Aorta (tissue), 5 donors: ENCODE measurements at regions not wholly inside any gene's neighbourhood (a gene's known extent, or its start where the extent isn't known, plus 50 kb on each side); places are given as distances from the start of the nearest gene placed in this dataset.

ENCODE experiments used
- ATAC-seq: fragments of 200-7000 bp; cut with Tn5 transposase; one replicate; pipeline ENCODE4 v1.9.1; 2022; ENCODE audit warnings: moderate library complexity; ENCODE audit not compliant: low FRiP score
- DNase-seq, 2 donors: peaks; one replicate each; pipeline ENCODE4 v3.0.0-alpha.2; 2020
- H3K27ac ChIP-seq, 2 donors: one replicate each; pipeline ENCODE4 v1.5.1; 2013; ENCODE audit warnings: low read length in 2 of 2, mild to moderate bottlenecking in 2 of 2, moderate library complexity in 2 of 2, control low read depth in 1 of 2, inconsistent platforms in 1 of 2, low read depth in 1 of 2
- H3K27me3 ChIP-seq, 2 donors: one replicate each; pipeline ENCODE4 v1.6.1; 2013; ENCODE audit warnings: control low read depth in 1 of 2, low read length in 1 of 2, mild to moderate bottlenecking in 1 of 2, moderate library complexity in 1 of 2; ENCODE audit not compliant: insufficient read depth in 2 of 2, control insufficient read depth in 1 of 2
- H3K36me3 ChIP-seq, 2 donors: one replicate each; pipeline ENCODE4 v1.6.1; 2013; ENCODE audit warnings: control low read depth in 1 of 2, low read length in 1 of 2, mild to moderate bottlenecking in 1 of 2; ENCODE audit not compliant: insufficient read depth in 2 of 2, control insufficient read depth in 1 of 2
- H3K4me1 ChIP-seq, 2 donors: one replicate each; pipeline ENCODE4 v1.6.1; 2013; ENCODE audit warnings: low read length in 2 of 2, control low read depth in 1 of 2, mild to moderate bottlenecking in 1 of 2, moderate library complexity in 1 of 2; ENCODE audit not compliant: insufficient read depth in 2 of 2, control insufficient read depth in 1 of 2
- H3K4me3 ChIP-seq, 2 donors: one replicate each; pipeline ENCODE4 v1.5.1; 2013; ENCODE audit warnings: low read length in 2 of 2, control low read depth in 1 of 2, mild to moderate bottlenecking in 1 of 2
- H3K9me3 ChIP-seq: one replicate; pipeline ENCODE4 v1.6.1; 2013; ENCODE audit warnings: mild to moderate bottlenecking, low read length; ENCODE audit not compliant: control insufficient read depth
- WGBS, 2 donors: extraction: QIAGEN DNeasy Blood & Tissue Kit; methylation state at CpG; one replicate each; pipeline ENCODE4 v1.1.7; 2013; 5-methylcytosine and 5-hydroxymethylcytosine counted together
- intact Hi-C, 2 donors: fragments of 100-400 bp; cut with DNase I; formaldehyde crosslinking; loops; one replicate each; pipeline versions ENCODE4 v1.14.2 to v1.15.0; 2022
- donor health status: healthy with polysubstance abuse.
- donor health status: Bipolar disorder and iron deficiency.
- donor health status: DM: no; HTN: no; CAD: no.
- donor health status: DM: no; HTN: no; CAD: no.
- donor health status: DM: yes; HTN: yes; CAD: no.

DNA sequence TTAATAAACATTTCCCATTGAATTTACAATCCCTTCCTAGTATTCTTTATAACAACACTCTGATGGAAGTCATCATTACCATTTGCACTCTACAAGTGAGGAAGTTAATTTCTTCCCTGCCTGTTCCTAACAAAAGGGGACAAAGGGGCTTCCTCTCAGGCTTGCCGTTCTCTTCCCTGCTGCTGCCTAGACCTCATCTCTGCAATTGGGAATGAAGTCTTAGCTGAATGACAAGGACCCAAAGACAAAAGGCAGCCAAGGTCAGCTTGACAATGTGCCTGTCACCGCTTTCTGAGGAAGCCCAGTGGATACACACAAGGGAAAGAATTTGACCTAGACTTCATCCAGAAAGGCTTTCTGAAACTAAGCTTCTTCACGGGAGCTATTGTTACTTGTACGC, 416.4 kb downstream of the CMPK2 start:
- no peak overlapping the region for H3K27ac ChIP-seq
- DNase-seq (no peak), ATAC-seq (no peak)
- H3K36me3 ChIP-seq, result no peaks in the 10 kb centered on the region
- intact Hi-C loops, result no loop called here
- WGBS, 2 donors, result 73 to 74% methylated on average over 4 of the region's 4 CpGs
- H3K9me3 ChIP-seq, result no peaks in the 10 kb centered on the region
- H3K4me3 ChIP-seq, result no peak overlapping the region
- H3K4me1 ChIP-seq, result no peaks in the 10 kb centered on the region
- H3K27me3 ChIP-seq, result peaks cover 0 to 2% of the 10 kb centered on the region in 2 donors

DNA sequence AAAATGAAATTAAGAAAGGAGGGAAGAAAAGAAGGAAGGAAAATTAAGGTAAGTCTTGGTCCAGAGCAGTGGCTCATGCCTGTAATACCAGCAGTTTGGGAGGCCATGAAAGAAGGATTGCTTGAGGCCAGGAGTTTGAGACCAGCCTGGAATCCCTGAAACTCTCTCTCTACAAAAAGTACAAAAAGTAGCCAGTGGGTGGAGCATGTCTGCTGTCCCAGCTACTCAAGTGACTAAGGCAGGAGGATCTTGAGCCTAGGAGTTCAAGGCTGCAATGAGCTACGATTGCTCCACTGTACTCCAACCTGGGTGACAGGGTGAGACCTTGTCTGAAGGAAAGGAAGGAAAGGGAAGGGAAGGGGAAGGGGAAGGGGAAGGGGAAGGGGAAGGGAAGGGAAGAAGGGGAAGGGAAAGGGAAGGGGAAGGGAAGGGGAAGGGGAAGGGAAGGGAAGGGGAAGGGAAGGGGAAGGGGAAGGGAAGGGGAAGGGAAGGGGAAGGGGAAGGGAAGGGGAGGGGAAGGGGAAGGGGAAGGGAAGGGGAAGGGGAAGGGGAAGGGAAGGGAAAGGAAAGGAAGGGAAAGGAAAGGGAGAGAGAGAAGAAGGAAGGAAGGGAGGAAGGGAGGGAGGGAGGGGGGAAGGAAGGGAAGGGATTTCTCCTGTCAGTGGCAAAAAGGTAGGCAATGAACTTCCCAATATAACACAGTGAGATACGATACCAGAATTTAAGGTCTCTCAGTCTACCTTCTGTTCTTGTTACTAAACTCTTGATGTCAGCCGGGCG, 412.8 kb downstream of the CMPK2 start:
- no peak for DNase-seq
- no peaks in the 10 kb centered on the region for H3K9me3 ChIP-seq
- peaks cover 0 to 2% of the 10 kb centered on the region in 2 donors for H3K27me3 ChIP-seq
- whole genome bisulfite sequencing, 2 donors, result 89 to 98% methylated on average over 4 of the region's 4 CpGs
- H3K27ac ChIP-seq, result no peak overlapping the region
- intact Hi-C loops, result no loop called here
- no peaks in the 10 kb centered on the region for H3K4me1 ChIP-seq
- H3K36me3 ChIP-seq, result no peaks in the 10 kb centered on the region
- H3K4me3 ChIP-seq, result no peak overlapping the region
- ATAC-seq, result no peak

DNA sequence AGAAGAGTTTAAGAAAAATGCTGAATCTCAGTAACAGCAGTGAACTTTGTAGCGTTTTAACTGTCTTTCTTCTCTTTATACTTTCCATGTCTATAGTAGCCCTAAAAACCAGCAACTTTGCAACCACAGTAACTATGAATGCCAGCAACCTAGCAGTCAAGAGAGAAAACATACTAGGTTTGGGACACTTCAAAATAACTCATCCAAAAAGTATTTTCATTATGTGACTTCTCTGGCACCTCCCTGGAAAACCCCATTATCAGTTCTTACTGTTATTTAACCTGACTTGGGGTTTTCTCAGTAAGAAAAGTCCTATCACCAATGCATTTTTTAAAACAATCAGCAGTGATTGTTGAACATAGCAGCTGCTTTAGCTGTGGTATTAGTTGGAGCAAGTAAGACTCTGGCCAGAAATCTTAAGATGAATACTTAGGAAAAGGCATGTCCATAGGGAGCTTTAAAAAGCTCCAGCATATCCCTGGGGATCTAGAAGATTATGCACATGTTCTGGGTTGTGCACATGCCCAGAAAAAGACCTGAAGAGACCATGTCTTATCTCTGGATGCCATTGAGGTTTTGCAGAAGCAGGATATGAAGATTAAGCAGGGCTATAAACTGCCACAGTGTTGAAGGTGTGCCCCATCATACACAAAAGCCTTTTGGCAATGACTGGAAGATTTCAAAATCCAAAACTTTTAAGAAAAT, 411.3 kb downstream of the CMPK2 start:
- no peaks in the 10 kb centered on the region for H3K9me3 ChIP-seq
- no peaks in the 10 kb centered on the region for H3K36me3 ChIP-seq
- no peaks in the 10 kb centered on the region for H3K27me3 ChIP-seq
- no peak for ATAC-seq
- no peak overlapping the region for H3K27ac ChIP-seq
- no peak for DNase-seq
- intact Hi-C loops, result no loop called here
- H3K4me3 ChIP-seq, result no peak overlapping the region
- WGBS, 2 donors, result 57 to 81% methylated on average over 1 of the region's 1 CpG
- no peaks in the 10 kb centered on the region for H3K4me1 ChIP-seq

DNA sequence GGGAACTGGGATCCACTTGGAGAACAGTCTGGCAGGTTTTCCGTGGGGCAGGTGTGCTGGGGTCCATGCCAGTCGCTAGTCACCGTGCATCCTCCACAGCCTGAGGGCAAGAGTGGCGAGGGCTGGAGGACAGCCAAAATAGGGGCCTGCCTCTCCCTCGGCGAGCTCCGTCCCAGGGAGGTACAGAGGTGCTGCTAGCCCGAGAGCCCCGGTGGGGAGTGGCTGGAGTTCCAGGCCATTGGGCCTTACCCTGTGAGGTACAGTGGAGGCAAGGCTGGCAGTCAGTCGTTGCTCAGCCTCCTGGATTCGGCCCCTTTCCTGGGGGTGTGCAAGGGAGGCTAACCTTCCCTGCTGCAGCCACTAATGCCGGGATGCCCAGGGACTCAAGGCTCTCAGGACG, 406.6 kb downstream of the CMPK2 start:
- intact Hi-C loops, result no loop called here
- Histone ChIP-seq H3K36me3 (no peaks in the 10 kb centered on the region), H3K27me3 (no peaks in the 10 kb centered on the region), H3K27ac (no peak overlapping the region), H3K4me3 (no peak overlapping the region), H3K9me3 (no peaks in the 10 kb centered on the region), H3K4me1 (no peaks in the 10 kb centered on the region)
- ATAC-seq (peak; percentile 49), DNase-seq (no peak)
- 91 to 92% methylated on average over 13 of the region's 13 CpGs for WGBS, 2 donors

DNA sequence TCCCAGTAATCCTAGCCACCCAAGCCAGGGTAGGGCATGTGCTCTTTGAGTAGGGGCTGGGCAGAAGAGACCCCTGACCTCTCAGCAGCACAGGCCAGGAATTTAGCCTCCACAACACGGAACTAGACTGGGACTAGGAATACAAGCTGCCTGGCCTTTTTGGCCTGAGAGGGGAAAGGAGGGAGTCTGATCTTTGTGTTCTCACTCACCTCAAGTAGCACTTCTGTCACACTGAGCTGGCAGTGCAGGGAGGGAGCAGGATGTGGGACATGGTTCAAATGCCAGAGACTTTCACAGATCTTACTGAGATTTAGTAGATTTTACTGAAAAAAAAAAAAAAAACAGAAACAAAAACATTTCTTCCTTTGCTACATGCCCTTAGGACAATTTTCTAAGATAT, 395.2 kb downstream of the CMPK2 start:
- H3K9me3 ChIP-seq, result peaks cover 2% of the 10 kb centered on the region
- H3K27ac ChIP-seq, result no peak overlapping the region
- DNase-seq, result no peak
- intact Hi-C loops, result no loop called here
- H3K36me3 ChIP-seq, result no peaks in the 10 kb centered on the region
- no peaks in the 10 kb centered on the region for H3K27me3 ChIP-seq
- no peak overlapping the region for H3K4me3 ChIP-seq
- 17 to 18% methylated on average over 1 of the region's 1 CpG for WGBS, 2 donors
- no peaks in the 10 kb centered on the region for H3K4me1 ChIP-seq
- no peak for ATAC-seq

DNA sequence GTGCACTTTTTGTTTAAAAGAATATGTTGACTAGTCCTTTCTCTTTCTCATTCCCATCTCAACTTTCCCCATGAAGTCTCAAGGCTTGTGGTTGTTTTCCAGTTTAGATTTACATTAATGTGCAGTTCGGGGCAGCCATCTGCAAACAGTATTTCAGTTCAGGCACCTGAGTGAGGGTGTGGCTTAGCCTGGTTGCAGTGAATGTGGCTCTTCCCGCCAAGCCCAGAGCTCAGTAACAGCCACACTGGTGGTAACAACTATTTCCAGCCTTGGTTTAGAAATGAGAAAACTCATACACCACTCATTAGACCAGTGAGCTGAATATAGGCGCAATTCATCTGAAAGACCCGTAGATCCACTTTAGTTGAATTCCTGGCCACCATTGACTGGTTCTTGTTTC, 394.3 kb downstream of the CMPK2 start:
- 87 to 88% methylated on average over 4 of the region's 4 CpGs for WGBS, 2 donors
- Histone ChIP-seq H3K4me1 (no peaks in the 10 kb centered on the region), H3K36me3 (no peaks in the 10 kb centered on the region), H3K9me3 (peaks cover 2% of the 10 kb centered on the region), H3K27ac (no peak overlapping the region), H3K27me3 (no peaks in the 10 kb centered on the region), H3K4me3 (no peak overlapping the region)
- intact Hi-C loops, result no loop called here
- ATAC-seq (no peak), DNase-seq (no peak)

DNA sequence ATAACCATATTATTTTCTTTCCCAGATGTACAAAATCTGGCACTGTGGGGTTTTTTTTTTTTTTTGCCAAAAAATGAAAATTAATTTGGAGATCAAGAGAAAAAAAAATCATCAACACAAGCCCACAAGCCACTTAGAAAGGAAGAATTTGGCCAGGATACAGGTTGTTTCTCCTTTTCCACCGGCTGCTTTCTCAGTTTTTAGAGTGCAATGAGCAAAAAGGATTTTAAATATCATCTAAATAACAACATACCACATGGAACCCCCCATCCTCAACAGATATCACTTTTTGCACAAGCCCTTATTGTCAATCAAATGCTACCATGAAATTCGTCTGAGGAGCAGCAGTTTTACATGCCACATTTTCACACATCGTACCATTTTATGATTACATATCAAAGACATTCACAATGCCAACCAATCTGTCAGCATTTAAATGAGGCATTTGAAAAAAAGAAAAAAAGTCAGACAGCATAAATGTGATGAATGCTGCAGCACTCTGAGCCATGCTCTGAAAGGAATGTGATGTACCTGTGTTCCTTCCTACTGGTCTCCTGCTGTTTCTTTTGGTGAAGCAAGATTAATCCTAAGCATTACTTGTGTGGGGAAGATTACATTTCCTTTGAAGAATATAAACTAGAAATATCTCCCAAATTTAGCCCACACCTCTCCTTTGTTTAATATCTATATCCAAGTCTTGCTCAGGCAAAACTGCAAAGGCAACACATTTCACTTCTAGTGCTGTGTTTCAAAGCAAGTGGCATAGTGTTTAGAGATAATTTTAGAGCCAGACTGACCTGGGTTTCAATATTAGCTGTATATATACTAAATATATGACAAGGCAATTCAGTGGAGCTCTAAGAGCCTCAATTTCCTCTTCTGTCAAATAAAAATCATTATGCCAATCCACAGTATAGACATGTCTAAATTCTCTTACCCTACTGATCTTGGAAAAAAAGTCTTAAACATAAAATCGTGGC, 391.3 kb downstream of the CMPK2 start:
- no peaks in the 10 kb centered on the region for H3K4me1 ChIP-seq
- intact Hi-C loops, result no loop called here
- no peak overlapping the region for H3K4me3 ChIP-seq
- no peaks in the 10 kb centered on the region for H3K27me3 ChIP-seq
- no peak for ATAC-seq
- 45 to 47% methylated on average over 4 of the region's 4 CpGs for WGBS, 2 donors
- no peaks in the 10 kb centered on the region for H3K36me3 ChIP-seq
- DNase-seq, result no peak
- H3K9me3 ChIP-seq, result peaks cover 2% of the 10 kb centered on the region
- H3K27ac ChIP-seq, result no peak overlapping the region

DNA sequence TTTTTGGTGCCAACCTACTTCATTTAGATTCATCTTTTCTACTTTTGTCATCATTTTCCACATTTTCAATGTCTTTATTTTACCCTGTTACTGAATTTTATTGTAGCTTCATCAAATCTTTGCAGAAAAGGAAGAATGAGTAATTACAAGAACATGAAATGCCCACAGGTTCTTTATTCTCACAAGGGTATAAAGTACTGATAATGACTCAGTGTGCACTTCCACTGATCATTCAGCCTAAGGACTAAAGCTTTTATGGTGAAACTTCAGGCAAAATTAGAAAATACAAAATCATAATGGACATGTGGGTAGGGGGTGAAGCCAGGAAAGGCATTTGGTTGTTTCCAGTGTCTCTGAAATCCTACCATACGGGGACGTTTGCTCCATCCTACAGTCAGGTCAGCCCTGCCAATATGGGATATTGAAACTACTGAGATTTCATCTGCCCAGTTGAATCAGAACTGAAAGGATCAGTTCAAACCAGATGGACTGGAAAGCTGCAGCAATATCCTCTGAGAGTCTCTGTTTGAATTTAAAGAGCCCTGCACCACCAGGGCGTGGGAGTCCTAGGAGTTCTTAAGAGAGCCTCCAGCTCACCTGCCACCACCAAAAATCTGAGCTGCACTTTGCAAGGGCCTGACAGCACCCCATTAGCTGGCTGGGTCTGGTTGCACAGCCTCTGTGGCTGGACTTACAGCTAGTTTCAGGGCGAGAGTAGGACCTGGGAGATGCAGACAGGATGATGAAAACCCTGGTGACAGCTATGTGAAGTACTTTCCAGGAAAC, 390.4 kb downstream of the CMPK2 start:
- H3K27me3 ChIP-seq, result no peaks in the 10 kb centered on the region
- no peak for DNase-seq
- no peak overlapping the region for H3K27ac ChIP-seq
- H3K4me1 ChIP-seq, result no peaks in the 10 kb centered on the region
- intact Hi-C loops, result no loop called here
- WGBS, 2 donors, result 61 to 66% methylated on average over 4 of the region's 4 CpGs
- no peak overlapping the region for H3K4me3 ChIP-seq
- no peaks in the 10 kb centered on the region for H3K36me3 ChIP-seq
- H3K9me3 ChIP-seq, result peaks cover 2% of the 10 kb centered on the region
- no peak for ATAC-seq
